ENCODE measurements at regions not wholly inside any gene's neighbourhood (a gene's known extent, or its start where the extent isn't known, plus 50 kb on each side); places are given as distances from the start of the nearest gene placed in this dataset.

DNA sequence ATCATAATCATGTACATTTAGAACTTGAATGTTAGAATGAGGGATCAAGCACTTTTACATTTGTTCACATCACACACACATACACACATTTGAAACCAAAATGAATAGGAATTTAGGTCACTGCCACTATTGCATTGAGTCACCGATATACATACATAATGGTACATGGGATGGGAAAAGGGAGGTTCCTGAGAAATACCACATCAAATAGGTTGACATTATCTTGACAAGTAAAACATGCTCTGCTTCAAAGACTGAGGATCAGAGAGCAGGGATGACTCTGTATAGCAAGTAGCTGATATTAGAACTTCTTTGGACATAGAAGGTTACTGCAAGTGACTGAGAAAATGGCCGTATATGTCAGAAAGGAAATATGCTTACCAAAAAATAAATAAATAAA is 847.2 kb downstream of the PLOD2 start:
- TF ChIP-seq, protein P1, sequence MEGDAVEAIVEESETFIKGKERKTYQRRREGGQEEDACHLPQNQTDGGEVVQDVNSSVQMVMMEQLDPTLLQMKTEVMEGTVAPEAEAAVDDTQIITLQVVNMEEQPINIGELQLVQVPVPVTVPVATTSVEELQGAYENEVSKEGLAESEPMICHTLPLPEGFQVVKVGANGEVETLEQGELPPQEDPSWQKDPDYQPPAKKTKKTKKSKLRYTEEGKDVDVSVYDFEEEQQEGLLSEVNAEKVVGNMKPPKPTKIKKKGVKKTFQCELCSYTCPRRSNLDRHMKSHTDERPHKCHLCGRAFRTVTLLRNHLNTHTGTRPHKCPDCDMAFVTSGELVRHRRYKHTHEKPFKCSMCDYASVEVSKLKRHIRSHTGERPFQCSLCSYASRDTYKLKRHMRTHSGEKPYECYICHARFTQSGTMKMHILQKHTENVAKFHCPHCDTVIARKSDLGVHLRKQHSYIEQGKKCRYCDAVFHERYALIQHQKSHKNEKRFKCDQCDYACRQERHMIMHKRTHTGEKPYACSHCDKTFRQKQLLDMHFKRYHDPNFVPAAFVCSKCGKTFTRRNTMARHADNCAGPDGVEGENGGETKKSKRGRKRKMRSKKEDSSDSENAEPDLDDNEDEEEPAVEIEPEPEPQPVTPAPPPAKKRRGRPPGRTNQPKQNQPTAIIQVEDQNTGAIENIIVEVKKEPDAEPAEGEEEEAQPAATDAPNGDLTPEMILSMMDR (conservative IDR thresholded peaks at IDR 0.05 in 1 of 2, IDR thresholded peaks at IDR 0.05 in 1 of 2; ENCODE audit: extremely low read depth in 1 of 2, insufficient read depth in 1 of 2, low read depth in 1 of 2, low read length in 2 of 2), result no peak
- no peak for TF ChIP-seq EZH2 (IDR thresholded peaks at IDR 0.05; ENCODE audit: borderline replicate concordance, low read length)
